ENCODE measurements at regions not wholly inside any gene's neighbourhood (a gene's known extent, or its start where the extent isn't known, plus 50 kb on each side); places are given as distances from the start of the nearest gene placed in this dataset.

DNA sequence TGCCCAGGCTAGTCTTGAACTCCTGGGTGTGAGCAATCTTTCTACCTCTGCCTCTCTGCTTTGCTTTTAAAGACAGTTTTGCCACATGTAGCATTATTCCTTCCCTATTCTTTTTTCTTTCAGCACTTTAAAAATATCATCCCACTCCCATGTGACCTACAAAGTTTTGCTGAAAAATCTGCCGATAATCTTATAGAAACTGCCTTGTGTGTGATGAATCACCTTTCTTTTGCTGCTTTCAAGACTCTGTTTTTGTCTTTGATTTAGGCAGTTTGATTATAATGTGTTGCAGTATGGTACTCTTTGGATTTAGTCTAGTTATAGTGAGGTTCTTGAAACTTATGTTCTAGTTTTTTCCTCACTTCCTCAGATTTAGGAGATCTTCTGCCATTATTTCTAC lies 142.0 kb upstream of the KIF2B start:
- TF ChIP-seq ZNF565 (CRISPR knock-in tag; conservative IDR thresholded peaks at IDR 0.05; ENCODE audit: low read depth) (no peak), PPARA (CRISPR knock-in tag; IDR thresholded peaks at IDR 0.05; ENCODE audit: borderline replicate concordance) (no peak), OSR1 (CRISPR knock-in tag; IDR thresholded peaks at IDR 0.05) (no peak), ZNF8 (CRISPR knock-in tag; IDR thresholded peaks at IDR 0.05) (no peak), ZFP3 (CRISPR knock-in tag; IDR thresholded peaks at IDR 0.05) (no peak), ARNTL (CRISPR knock-in tag; IDR thresholded peaks at IDR 0.05; ENCODE audit: borderline replicate concordance, low read depth) (no peak), CSDC2 (CRISPR knock-in tag; IDR thresholded peaks at IDR 0.05) (no peak), ISL1 (CRISPR knock-in tag; IDR thresholded peaks at IDR 0.05) (no peak), ESRRG (CRISPR knock-in tag; IDR thresholded peaks at IDR 0.05) (no peak), RARB (CRISPR knock-in tag; IDR thresholded peaks at IDR 0.05) (no peak), ZFP30 (CRISPR knock-in tag; IDR thresholded peaks at IDR 0.05) (no peak), TOX (CRISPR knock-in tag; IDR thresholded peaks at IDR 0.05; ENCODE audit: borderline replicate concordance) (no peak), ZNF70 (CRISPR knock-in tag; IDR thresholded peaks at IDR 0.05) (no peak), TCF4 (CRISPR knock-in tag; IDR thresholded peaks at IDR 0.05; ENCODE audit: borderline replicate concordance) (no peak)
- TF ChIP-seq, protein P1, sequence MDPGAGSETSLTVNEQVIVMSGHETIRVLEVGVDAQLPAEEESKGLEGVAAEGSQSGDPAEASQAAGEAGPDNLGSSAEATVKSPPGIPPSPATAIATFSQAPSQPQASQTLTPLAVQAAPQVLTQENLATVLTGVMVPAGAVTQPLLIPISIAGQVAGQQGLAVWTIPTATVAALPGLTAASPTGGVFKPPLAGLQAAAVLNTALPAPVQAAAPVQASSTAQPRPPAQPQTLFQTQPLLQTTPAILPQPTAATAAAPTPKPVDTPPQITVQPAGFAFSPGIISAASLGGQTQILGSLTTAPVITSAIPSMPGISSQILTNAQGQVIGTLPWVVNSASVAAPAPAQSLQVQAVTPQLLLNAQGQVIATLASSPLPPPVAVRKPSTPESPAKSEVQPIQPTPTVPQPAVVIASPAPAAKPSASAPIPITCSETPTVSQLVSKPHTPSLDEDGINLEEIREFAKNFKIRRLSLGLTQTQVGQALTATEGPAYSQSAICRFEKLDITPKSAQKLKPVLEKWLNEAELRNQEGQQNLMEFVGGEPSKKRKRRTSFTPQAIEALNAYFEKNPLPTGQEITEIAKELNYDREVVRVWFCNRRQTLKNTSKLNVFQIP (CRISPR knock-in tag; IDR thresholded peaks at IDR 0.05; ENCODE audit: borderline replicate concordance, low read depth), result no peak
- ATAC-seq, result no peak

DNA sequence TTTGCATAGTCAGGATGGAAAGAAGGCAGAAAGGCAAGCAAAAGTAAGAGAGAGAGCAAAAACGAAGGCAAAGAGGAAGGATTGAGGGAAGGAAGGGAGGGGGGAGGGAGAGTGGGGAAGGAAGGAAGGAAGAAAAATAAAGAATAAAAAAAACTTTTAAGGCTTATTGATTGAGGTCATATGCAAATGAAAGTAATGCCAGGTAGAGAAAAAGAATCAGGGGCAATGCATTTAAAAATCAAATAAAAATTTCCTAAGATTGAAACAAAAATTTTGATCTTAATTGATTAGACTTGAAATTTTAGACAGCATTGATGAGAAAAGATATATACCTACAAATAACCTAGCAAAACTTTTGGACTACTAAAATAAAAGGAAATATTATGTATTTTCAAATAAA lies 153.9 kb upstream of the KIF2B start:
- TF ChIP-seq, protein P1 (CRISPR knock-in tag; IDR thresholded peaks at IDR 0.05; ENCODE audit: borderline replicate concordance, low read depth), result no peak
- TF ChIP-seq, protein P2, sequence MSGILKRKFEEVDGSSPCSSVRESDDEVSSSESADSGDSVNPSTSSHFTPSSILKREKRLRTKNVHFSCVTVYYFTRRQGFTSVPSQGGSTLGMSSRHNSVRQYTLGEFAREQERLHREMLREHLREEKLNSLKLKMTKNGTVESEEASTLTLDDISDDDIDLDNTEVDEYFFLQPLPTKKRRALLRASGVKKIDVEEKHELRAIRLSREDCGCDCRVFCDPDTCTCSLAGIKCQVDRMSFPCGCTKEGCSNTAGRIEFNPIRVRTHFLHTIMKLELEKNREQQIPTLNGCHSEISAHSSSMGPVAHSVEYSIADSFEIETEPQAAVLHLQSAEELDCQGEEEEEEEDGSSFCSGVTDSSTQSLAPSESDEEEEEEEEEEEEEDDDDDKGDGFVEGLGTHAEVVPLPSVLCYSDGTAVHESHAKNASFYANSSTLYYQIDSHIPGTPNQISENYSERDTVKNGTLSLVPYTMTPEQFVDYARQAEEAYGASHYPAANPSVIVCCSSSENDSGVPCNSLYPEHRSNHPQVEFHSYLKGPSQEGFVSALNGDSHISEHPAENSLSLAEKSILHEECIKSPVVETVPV (CRISPR knock-in tag; IDR thresholded peaks at IDR 0.05), result no peak
- TF ChIP-seq BACH2 (CRISPR knock-in tag; IDR thresholded peaks at IDR 0.05; ENCODE audit: borderline replicate concordance), result no peak
- TF ChIP-seq ZNF70 (CRISPR knock-in tag; IDR thresholded peaks at IDR 0.05), result no peak
- TF ChIP-seq OSR1 (CRISPR knock-in tag; IDR thresholded peaks at IDR 0.05), result no peak
- TF ChIP-seq ESRRG (CRISPR knock-in tag; IDR thresholded peaks at IDR 0.05), result no peak
- no peak for TF ChIP-seq ZNF565 (CRISPR knock-in tag; conservative IDR thresholded peaks at IDR 0.05; ENCODE audit: low read depth)
- no peak for TF ChIP-seq ISL1 (CRISPR knock-in tag; IDR thresholded peaks at IDR 0.05)
- TF ChIP-seq TOX (CRISPR knock-in tag; IDR thresholded peaks at IDR 0.05; ENCODE audit: borderline replicate concordance), result no peak
- TF ChIP-seq, protein P3, sequence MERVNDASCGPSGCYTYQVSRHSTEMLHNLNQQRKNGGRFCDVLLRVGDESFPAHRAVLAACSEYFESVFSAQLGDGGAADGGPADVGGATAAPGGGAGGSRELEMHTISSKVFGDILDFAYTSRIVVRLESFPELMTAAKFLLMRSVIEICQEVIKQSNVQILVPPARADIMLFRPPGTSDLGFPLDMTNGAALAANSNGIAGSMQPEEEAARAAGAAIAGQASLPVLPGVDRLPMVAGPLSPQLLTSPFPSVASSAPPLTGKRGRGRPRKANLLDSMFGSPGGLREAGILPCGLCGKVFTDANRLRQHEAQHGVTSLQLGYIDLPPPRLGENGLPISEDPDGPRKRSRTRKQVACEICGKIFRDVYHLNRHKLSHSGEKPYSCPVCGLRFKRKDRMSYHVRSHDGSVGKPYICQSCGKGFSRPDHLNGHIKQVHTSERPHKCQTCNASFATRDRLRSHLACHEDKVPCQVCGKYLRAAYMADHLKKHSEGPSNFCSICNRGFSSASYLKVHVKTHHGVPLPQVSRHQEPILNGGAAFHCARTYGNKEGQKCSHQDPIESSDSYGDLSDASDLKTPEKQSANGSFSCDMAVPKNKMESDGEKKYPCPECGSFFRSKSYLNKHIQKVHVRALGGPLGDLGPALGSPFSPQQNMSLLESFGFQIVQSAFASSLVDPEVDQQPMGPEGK (CRISPR knock-in tag; IDR thresholded peaks at IDR 0.05; ENCODE audit: borderline replicate concordance), result no peak
- TF ChIP-seq ZFP30 (CRISPR knock-in tag; IDR thresholded peaks at IDR 0.05), result no peak
- TF ChIP-seq, protein P4, sequence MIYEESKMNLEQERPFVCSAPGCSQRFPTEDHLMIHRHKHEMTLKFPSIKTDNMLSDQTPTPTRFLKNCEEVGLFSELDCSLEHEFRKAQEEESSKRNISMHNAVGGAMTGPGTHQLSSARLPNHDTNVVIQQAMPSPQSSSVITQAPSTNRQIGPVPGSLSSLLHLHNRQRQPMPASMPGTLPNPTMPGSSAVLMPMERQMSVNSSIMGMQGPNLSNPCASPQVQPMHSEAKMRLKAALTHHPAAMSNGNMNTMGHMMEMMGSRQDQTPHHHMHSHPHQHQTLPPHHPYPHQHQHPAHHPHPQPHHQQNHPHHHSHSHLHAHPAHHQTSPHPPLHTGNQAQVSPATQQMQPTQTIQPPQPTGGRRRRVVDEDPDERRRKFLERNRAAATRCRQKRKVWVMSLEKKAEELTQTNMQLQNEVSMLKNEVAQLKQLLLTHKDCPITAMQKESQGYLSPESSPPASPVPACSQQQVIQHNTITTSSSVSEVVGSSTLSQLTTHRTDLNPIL (CRISPR knock-in tag; IDR thresholded peaks at IDR 0.05; ENCODE audit: low read depth), result no peak
- no peak for TF ChIP-seq TCF4 (CRISPR knock-in tag; IDR thresholded peaks at IDR 0.05; ENCODE audit: borderline replicate concordance)
- TF ChIP-seq RARB (CRISPR knock-in tag; IDR thresholded peaks at IDR 0.05), result no peak
- TF ChIP-seq PPARA (CRISPR knock-in tag; IDR thresholded peaks at IDR 0.05; ENCODE audit: borderline replicate concordance), result no peak
- no peak for TF ChIP-seq ZC3H10 (CRISPR knock-in tag; IDR thresholded peaks at IDR 0.05)
- no peak for TF ChIP-seq ZNF8 (CRISPR knock-in tag; IDR thresholded peaks at IDR 0.05)
- TF ChIP-seq, protein P5, sequence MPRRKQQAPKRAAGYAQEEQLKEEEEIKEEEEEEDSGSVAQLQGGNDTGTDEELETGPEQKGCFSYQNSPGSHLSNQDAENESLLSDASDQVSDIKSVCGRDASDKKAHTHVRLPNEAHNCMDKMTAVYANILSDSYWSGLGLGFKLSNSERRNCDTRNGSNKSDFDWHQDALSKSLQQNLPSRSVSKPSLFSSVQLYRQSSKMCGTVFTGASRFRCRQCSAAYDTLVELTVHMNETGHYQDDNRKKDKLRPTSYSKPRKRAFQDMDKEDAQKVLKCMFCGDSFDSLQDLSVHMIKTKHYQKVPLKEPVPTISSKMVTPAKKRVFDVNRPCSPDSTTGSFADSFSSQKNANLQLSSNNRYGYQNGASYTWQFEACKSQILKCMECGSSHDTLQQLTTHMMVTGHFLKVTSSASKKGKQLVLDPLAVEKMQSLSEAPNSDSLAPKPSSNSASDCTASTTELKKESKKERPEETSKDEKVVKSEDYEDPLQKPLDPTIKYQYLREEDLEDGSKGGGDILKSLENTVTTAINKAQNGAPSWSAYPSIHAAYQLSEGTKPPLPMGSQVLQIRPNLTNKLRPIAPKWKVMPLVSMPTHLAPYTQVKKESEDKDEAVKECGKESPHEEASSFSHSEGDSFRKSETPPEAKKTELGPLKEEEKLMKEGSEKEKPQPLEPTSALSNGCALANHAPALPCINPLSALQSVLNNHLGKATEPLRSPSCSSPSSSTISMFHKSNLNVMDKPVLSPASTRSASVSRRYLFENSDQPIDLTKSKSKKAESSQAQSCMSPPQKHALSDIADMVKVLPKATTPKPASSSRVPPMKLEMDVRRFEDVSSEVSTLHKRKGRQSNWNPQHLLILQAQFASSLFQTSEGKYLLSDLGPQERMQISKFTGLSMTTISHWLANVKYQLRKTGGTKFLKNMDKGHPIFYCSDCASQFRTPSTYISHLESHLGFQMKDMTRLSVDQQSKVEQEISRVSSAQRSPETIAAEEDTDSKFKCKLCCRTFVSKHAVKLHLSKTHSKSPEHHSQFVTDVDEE (CRISPR knock-in tag; IDR thresholded peaks at IDR 0.05), result no peak
- no peak for TF ChIP-seq SNAI2 (CRISPR knock-in tag; IDR thresholded peaks at IDR 0.05)
- TF ChIP-seq ZFP3 (CRISPR knock-in tag; IDR thresholded peaks at IDR 0.05), result no peak
- no peak for ATAC-seq

Measured in SK-N-SH treated with all-trans-retinoic acid at 6 μM for 48 hours (cell line).